C4-2B (cell line): ENCODE measurements at regions not wholly inside any gene's neighbourhood (a gene's known extent, or its start where the extent isn't known, plus 50 kb on each side); places are given as distances from the start of the nearest gene placed in this dataset.

Experiments used
- ZFX ChIP-seq: fragments of 450-650 bp; IDR thresholded peaks from 2 replicates; pipeline ENCODE4 v1.6.1; 2017
- TF ChIP-seq, protein P1 (sequence below): fragments of 450-650 bp; conservative IDR thresholded peaks from 2 replicates; pipeline ENCODE4 v1.5.1; 2017; ENCODE audit warnings: mild to moderate bottlenecking

DNA sequence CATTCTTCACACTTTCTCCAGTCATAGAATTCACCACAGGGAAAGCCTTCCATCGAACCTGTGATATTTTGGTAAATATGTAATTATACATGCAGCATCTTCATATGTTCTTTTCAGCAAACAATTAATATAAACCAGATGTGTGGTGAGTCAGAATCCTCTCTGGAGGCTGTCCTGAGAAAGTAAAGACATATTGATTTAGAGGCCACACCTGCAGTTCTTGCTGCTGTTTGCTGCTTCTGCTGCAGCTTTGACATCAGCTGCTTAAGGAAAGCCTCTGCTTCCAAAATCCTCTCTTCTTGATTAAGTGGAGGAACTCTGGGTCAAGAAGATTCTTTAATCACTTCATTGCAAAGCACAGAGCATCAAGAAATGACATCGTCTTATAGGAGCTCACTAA is 568.8 kb upstream of the ZEB2 start:
- TF ChIP-seq, protein P1, sequence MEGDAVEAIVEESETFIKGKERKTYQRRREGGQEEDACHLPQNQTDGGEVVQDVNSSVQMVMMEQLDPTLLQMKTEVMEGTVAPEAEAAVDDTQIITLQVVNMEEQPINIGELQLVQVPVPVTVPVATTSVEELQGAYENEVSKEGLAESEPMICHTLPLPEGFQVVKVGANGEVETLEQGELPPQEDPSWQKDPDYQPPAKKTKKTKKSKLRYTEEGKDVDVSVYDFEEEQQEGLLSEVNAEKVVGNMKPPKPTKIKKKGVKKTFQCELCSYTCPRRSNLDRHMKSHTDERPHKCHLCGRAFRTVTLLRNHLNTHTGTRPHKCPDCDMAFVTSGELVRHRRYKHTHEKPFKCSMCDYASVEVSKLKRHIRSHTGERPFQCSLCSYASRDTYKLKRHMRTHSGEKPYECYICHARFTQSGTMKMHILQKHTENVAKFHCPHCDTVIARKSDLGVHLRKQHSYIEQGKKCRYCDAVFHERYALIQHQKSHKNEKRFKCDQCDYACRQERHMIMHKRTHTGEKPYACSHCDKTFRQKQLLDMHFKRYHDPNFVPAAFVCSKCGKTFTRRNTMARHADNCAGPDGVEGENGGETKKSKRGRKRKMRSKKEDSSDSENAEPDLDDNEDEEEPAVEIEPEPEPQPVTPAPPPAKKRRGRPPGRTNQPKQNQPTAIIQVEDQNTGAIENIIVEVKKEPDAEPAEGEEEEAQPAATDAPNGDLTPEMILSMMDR = no peak
- no peak for TF ChIP-seq ZFX
